ENCODE measurements at regions not wholly inside any gene's neighbourhood (a gene's known extent, or its start where the extent isn't known, plus 50 kb on each side); places are given as distances from the start of the nearest gene placed in this dataset.

- no peak for TF ChIP-seq USF2 (IDR thresholded peaks at IDR 0.05; ENCODE audit: low read length)
- no peak for TF ChIP-seq KDM5A (IDR thresholded peaks at IDR 0.05; ENCODE audit: low read length)
- no peak for TF ChIP-seq SP1 (IDR thresholded peaks at IDR 0.05; ENCODE audit: low read depth, low read length)
- no peak for TF ChIP-seq RAD21 (IDR thresholded peaks at IDR 0.05 in 1 of 2, conservative IDR thresholded peaks at IDR 0.05 in 1 of 2; ENCODE audit: low read depth in 2 of 2, low read length in 2 of 2)
- no peak for TF ChIP-seq CTCF (IDR thresholded peaks at IDR 0.05; ENCODE audit: control extremely low read depth in 1 of 3, insufficient read depth in 1 of 3, low read depth in 1 of 3, low read length in 3 of 3)
- TF ChIP-seq TAF1 (IDR thresholded peaks at IDR 0.05; ENCODE audit: low read depth, low read length): no peak
- TF ChIP-seq KDM4A (IDR thresholded peaks at IDR 0.05; ENCODE audit: low read depth, low read length, severe bottlenecking): no peak
Measured at GRCh38 chr21:34205811-34206571, 132.6 kb downstream of the MRPS6 start.

All from H1 (cell line).